Activated naive CD4-positive, alpha-beta T cell treated with anti-CD3 and anti-CD28 coated beads, Interleukin-2, amount 50 U/mL, for 72 hours (primary cell): ENCODE measurements at regions not wholly inside any gene's neighbourhood (a gene's known extent, or its start where the extent isn't known, plus 50 kb on each side); places are given as distances from the start of the nearest gene placed in this dataset.

Source experiments
- ATAC-seq, 2 donors: fragments of 150-1000 bp; cut with Tn5 transposase; 2 replicates each; pipeline ENCODE4 v1.10.0; 2021; ENCODE audit warnings: mild to moderate bottlenecking in 2 of 2, moderate library complexity in 2 of 2
- DNase-seq, 2 donors: peaks; one replicate each; pipeline ENCODE4 v3.0.0; 2021 to 2022; ENCODE audit warnings: low spot score in 2 of 2
- H3K27ac Mint-ChIP-seq, 2 donors: one replicate each; pipeline ENCODE4 v1.8.0; 2022; ENCODE audit warnings: mild to moderate bottlenecking in 2 of 2, mixed read lengths in 2 of 2
- H3K36me3 Mint-ChIP-seq, 2 donors: one replicate each; pipeline ENCODE4 v1.8.0; 2022; ENCODE audit warnings: mixed read lengths in 2 of 2
- H3K9me3 Mint-ChIP-seq, 2 donors: one replicate each; pipeline ENCODE4 v1.8.0; 2022; ENCODE audit warnings: mixed read lengths in 2 of 2

- no peaks in the 10 kb centered on the region for H3K36me3 Mint-ChIP-seq
- no peak overlapping the region for H3K27ac Mint-ChIP-seq
- H3K9me3 Mint-ChIP-seq, result no peaks in the 10 kb centered on the region
- DNase-seq (no peak), ATAC-seq (no peak)
Measured at GRCh38 chr11:81492923-81493445, 1240.7 kb downstream of the FAM181B start.

GRCh38 chr11:81487109-81487508 is 1246.6 kb downstream of the FAM181B start:
- no peak for DNase-seq
- no peaks in the 10 kb centered on the region for H3K9me3 Mint-ChIP-seq
- H3K36me3 Mint-ChIP-seq, result no peaks in the 10 kb centered on the region
- ATAC-seq, result no peak
- no peak overlapping the region for H3K27ac Mint-ChIP-seq

DNA sequence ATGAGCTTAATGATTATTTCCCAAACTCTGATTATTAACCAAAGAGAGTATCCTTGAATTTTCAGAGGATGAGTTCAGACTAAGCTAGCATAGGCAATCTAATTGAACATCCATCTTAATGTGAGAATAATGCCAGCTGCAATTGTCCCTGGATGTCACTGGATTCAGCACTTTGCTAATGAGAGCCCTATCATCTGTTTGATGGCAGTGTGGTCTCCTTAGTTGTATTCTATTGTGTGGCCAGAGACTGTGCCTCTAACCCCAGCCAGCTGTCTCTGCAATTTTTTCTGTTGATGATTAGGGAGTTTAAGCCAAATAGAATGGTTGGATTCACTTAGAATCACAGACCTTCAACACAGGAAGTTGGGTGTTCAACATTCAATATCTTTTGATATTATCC is 1249.5 kb downstream of the FAM181B start:
- ATAC-seq (no peak), DNase-seq (no peak)
- Mint-ChIP-seq H3K36me3 (no peaks in the 10 kb centered on the region), H3K9me3 (peaks cover 0 to 9% of the 10 kb centered on the region in 2 donors), H3K27ac (no peak overlapping the region)

DNA sequence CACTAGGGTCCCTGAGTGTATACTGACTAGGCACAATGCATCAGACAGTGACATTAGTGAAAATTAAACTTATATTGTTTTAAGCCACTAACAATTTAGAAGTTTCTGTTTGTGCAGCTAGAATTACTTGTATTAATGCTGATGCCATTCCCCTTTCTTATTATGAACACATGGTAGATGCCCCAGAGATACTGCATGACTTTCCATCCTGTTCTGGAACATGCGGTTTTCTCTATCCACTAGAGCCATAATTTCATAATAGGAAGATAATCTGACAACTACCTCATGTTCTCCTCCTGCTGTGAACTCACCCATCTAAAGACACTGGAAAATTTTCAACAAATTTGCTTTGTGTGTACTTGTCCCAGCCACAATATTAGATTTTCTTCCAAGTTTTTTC is 1256.4 kb downstream of the FAM181B start:
- no peak for ATAC-seq
- DNase-seq, result no peak

GRCh38 chr11:81476345-81476744 is 1257.3 kb downstream of the FAM181B start:
- Mint-ChIP-seq H3K36me3 (no peaks in the 10 kb centered on the region), H3K27ac (no peak overlapping the region), H3K9me3 (peaks cover 4 to 7% of the 10 kb centered on the region in 2 donors)
- ATAC-seq (no peak), DNase-seq (no peak)

More for the DNA sequence above, 1256.4 kb downstream of the FAM181B start:
- no peaks in the 10 kb centered on the region for H3K36me3 Mint-ChIP-seq
- H3K27ac Mint-ChIP-seq, result no peak overlapping the region
- H3K9me3 Mint-ChIP-seq, result peaks cover 4 to 9% of the 10 kb centered on the region in 2 donors

- Mint-ChIP-seq H3K36me3 (no peaks in the 10 kb centered on the region), H3K27ac (no peak overlapping the region), H3K9me3 (peaks cover 7 to 8% of the 10 kb centered on the region in 2 donors)
- ATAC-seq (no peak), DNase-seq (no peak)
Measured at GRCh38 chr11:81472646-81473045, 1261.0 kb downstream of the FAM181B start.

- DNase-seq (no peak), ATAC-seq (no peak)
- Mint-ChIP-seq H3K27ac (no peak overlapping the region), H3K36me3 (no peaks in the 10 kb centered on the region), H3K9me3 (peaks cover 4 to 12% of the 10 kb centered on the region in 2 donors)
Measured at GRCh38 chr11:81470446-81470845, 1263.2 kb downstream of the FAM181B start.

DNA sequence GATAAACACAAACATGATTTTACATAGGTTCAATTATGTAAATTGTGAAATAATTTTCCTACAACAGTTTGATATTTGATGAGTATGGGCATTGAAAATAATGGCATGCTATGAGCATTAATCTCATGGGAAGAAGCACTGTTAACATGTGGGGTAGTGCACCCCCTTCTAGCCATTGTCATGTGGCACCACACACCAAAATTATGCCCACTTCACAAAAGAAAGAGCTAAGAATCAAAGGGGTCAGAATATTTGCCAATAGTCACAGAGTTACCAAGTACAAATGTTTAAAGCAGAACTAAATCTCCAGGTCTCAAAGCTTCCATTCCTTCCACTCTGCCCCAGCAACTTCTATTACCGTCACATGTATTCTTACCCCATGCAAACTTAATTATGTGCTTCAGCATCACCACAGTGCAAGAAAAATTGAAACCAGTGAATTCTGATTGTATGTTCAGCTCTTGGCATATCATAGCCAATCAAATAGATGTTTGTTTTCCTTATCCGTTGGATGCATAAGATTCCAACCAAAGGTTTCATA is 1273.8 kb downstream of the FAM181B start:
- H3K9me3 Mint-ChIP-seq, result peaks cover 2 to 4% of the 10 kb centered on the region in 2 donors
- ATAC-seq, result no peak
- H3K27ac Mint-ChIP-seq, result no peak overlapping the region
- no peak for DNase-seq
- H3K36me3 Mint-ChIP-seq, result no peaks in the 10 kb centered on the region

GRCh38 chr11:81449588-81450156 is 1284.0 kb downstream of the FAM181B start:
- Mint-ChIP-seq H3K27ac (no peak overlapping the region), H3K9me3 (peaks cover 10 to 20% of the 10 kb centered on the region in 2 donors), H3K36me3 (peaks cover 0 to 5% of the 10 kb centered on the region in 2 donors)
- no peak for ATAC-seq
- DNase-seq, result no peak

- peaks cover 15 to 16% of the 10 kb centered on the region in 2 donors for H3K9me3 Mint-ChIP-seq
- H3K36me3 Mint-ChIP-seq, result no peaks in the 10 kb centered on the region
- ATAC-seq (no peak), DNase-seq (no peak)
- no peak overlapping the region for H3K27ac Mint-ChIP-seq
Measured at GRCh38 chr11:81444297-81444696, 1289.4 kb downstream of the FAM181B start.

DNA sequence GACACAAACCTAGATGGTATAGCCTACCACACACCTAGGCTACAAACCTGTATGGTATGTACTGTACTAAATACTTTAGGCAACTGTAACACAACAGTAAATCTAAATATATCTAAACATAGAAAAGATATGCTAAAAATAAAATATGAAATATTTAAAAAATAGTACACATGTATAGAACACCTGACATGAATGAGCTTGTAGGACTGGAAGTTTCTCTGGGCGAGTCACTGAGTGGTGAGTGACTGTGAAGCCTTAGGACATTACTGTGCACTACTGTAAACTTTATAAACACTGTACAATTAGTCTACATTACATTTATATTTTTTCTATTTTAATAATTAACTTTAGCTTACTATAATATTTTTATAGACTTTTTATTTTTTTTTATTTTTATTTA is 1301.3 kb downstream of the FAM181B start:
- H3K27ac Mint-ChIP-seq, result no peak overlapping the region
- no peak for DNase-seq
- H3K36me3 Mint-ChIP-seq, result no peaks in the 10 kb centered on the region
- H3K9me3 Mint-ChIP-seq, result peaks cover 5 to 9% of the 10 kb centered on the region in 2 donors
- ATAC-seq, result no peak

GRCh38 chr11:81424822-81425221 is 1308.8 kb downstream of the FAM181B start:
- peaks cover 5 to 12% of the 10 kb centered on the region in 2 donors for H3K9me3 Mint-ChIP-seq
- H3K36me3 Mint-ChIP-seq, result no peaks in the 10 kb centered on the region
- no peak overlapping the region for H3K27ac Mint-ChIP-seq
- DNase-seq (no peak), ATAC-seq (no peak)

DNA sequence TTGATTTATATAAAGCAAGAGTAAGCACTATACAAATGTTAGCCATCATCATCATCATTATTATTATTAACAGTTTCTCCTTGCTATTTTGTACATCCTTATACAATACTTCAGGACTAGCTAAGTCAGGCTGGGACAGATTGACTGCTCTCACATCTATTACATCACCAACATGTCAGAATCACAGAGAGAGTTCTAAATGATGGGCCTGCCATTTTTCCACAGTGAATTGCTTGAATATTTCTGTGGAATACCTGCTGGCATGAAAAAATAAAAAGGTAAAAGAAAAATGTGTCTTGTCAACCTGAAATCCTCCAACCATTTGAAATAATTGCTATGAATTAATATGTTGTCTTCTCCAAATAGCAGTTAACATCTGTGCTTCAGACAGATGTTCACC is 1311.3 kb downstream of the FAM181B start:
- H3K36me3 Mint-ChIP-seq, result no peaks in the 10 kb centered on the region
- ATAC-seq (no peak), DNase-seq (no peak)
- peaks cover 0 to 3% of the 10 kb centered on the region in 2 donors for H3K9me3 Mint-ChIP-seq
- H3K27ac Mint-ChIP-seq, result no peak overlapping the region

DNA sequence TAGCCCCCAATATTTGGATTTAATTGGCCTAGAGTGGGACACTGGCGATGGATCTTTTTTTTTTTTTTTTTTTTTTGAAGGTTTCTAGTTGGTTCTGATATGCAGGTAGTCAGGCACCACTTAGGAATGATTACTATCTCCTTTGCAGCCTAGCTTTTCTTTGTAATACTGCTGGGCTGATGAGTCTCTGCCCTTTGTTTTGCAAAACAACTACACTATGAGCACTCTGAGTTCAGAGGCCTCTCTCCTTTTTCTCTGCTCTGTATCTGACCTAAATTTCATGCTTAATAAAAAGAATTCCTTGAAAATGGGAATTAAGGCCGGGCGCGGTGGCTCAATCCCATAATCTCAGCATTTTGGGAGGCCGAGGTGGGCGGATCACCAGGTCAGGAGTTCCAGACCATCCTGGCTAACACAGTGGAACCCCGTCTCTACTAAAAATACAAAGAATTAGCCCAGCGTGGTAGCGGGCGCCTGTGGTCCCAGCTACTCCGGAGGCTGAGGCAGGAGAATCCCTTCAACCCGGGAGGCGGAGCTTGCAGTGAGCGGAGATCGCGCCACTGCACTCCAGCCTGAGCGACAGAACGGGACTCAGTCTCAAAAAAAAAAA is 1312.3 kb downstream of the FAM181B start:
- no peak for DNase-seq
- H3K36me3 Mint-ChIP-seq, result no peaks in the 10 kb centered on the region
- ATAC-seq, result no peak

DNA sequence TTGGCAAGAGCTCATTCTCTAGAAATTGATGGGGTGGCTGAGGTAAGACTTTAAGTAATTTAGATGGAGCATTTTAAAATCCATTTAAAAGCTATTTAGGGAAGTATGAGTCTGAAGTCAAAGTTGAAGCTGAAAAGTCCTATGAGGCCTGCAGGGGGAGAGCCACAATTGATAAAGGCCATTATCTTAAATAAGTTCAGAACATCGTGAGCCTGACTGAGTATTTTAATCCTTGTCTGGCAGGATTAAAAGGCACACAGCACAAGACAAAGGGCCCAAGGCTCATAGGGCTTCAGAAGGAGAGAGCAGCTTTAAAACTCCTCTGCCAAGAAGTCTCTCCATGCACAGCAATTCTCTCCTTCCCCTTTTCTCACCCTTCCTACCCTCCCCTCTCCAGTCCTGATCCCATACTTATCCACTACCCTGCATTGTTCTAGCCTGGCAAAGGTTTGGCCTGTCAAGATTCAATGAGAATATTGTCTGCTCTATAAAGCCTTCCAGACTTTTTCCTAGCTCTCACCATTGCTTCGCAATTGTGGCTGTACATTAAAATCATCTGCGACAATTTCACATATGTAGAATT is 1312.9 kb downstream of the FAM181B start:
- no peak for DNase-seq
- Mint-ChIP-seq H3K36me3 (no peaks in the 10 kb centered on the region), H3K9me3 (peaks cover 0 to 3% of the 10 kb centered on the region in 2 donors), H3K27ac (no peak overlapping the region)
- no peak for ATAC-seq

More for the DNA sequence above, 1312.3 kb downstream of the FAM181B start:
- H3K27ac Mint-ChIP-seq, result no peak overlapping the region
- peaks cover 0 to 3% of the 10 kb centered on the region in 2 donors for H3K9me3 Mint-ChIP-seq

GRCh38 chr11:81397316-81397715 is 1336.3 kb downstream of the FAM181B start:
- H3K9me3 Mint-ChIP-seq, result no peaks in the 10 kb centered on the region
- H3K27ac Mint-ChIP-seq, result no peak overlapping the region
- DNase-seq (no peak), ATAC-seq (no peak)
- no peaks in the 10 kb centered on the region for H3K36me3 Mint-ChIP-seq

DNA sequence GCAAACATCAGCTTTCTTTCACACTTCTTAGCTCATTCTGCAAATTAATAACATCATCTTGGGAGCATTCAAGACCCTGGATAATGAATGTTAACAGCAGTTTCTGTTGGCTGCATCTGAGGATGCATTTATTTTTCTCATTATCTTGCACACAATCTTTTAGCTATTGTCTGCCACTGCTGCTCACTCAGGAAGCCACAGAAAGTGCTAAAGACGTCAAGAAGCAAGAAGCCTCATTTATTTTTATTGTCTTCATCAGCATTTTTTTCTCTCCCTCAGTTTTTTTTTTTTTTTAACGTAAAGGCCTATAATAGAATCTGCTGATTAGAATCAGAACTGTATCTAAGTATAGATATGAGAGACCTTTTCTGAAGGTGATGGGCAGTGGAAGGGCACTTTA is 1339.4 kb downstream of the FAM181B start:
- no peaks in the 10 kb centered on the region for H3K36me3 Mint-ChIP-seq
- no peak overlapping the region for H3K27ac Mint-ChIP-seq
- peaks cover under 1% of the 10 kb centered on the region in 2 donors for H3K9me3 Mint-ChIP-seq
- ATAC-seq (no peak), DNase-seq (no peak)
